ENCODE measurements at regions not wholly inside any gene's neighbourhood (a gene's known extent, or its start where the extent isn't known, plus 50 kb on each side); places are given as distances from the start of the nearest gene placed in this dataset.

DNA sequence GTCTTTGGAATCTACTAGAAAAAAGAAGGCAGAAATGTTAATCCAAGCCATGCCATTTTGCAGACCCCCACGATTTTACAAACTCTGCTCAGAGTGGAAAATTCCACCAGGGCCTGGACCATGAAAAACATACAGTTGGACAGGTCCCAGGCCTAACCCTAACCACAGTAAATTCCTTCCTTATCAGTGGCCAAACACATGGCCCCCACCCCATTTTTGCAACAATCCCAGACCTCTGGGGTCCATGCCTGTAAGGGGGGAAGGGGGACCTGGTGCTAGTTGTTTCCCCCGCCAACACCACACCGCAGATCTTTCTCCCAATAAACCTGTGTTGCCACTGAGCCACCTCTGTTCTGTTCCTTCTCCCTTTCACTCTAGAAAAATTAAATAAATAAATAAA, 1352.7 kb downstream of the AMY1C start (continued):
- TF ChIP-seq, protein P1, sequence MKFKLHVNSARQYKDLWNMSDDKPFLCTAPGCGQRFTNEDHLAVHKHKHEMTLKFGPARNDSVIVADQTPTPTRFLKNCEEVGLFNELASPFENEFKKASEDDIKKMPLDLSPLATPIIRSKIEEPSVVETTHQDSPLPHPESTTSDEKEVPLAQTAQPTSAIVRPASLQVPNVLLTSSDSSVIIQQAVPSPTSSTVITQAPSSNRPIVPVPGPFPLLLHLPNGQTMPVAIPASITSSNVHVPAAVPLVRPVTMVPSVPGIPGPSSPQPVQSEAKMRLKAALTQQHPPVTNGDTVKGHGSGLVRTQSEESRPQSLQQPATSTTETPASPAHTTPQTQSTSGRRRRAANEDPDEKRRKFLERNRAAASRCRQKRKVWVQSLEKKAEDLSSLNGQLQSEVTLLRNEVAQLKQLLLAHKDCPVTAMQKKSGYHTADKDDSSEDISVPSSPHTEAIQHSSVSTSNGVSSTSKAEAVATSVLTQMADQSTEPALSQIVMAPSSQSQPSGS (IDR thresholded peaks at IDR 0.05; ENCODE audit: low read length), result no peak
- TF ChIP-seq, protein P2, sequence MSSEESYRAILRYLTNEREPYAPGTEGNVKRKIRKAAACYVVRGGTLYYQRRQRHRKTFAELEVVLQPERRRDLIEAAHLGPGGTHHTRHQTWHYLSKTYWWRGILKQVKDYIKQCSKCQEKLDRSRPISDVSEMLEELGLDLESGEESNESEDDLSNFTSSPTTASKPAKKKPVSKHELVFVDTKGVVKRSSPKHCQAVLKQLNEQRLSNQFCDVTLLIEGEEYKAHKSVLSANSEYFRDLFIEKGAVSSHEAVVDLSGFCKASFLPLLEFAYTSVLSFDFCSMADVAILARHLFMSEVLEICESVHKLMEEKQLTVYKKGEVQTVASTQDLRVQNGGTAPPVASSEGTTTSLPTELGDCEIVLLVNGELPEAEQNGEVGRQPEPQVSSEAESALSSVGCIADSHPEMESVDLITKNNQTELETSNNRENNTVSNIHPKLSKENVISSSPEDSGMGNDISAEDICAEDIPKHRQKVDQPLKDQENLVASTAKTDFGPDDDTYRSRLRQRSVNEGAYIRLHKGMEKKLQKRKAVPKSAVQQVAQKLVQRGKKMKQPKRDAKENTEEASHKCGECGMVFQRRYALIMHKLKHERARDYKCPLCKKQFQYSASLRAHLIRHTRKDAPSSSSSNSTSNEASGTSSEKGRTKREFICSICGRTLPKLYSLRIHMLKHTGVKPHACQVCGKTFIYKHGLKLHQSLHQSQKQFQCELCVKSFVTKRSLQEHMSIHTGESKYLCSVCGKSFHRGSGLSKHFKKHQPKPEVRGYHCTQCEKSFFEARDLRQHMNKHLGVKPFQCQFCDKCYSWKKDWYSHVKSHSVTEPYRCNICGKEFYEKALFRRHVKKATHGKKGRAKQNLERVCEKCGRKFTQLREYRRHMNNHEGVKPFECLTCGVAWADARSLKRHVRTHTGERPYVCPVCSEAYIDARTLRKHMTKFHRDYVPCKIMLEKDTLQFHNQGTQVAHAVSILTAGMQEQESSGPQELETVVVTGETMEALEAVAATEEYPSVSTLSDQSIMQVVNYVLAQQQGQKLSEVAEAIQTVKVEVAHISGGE (CRISPR knock-in tag; IDR thresholded peaks at IDR 0.05), result no peak

DNA sequence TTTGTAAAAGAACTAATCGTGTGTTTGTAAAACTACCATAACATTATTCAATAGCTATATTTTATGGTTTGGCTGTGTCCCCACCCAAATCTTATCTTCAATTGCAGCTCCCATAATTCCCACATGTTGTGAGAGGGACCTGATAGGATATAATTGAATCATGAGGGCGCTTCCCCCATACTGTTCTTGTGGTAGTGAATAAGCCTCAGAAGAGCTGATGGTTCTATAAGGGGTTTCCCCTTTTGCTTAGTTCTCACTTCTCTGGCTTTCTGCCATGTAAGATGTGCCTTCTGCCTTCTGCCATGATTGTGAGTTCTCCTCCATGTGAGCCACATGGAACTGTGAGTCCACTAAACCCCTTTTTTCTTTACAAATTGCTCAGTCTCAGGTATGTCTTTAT, 1372.3 kb downstream of the AMY1C start:
- 46% methylated on average over 2 of the region's 2 CpGs for WGBS (ENCODE audit: insufficient coverage, insufficient replicate concordance, low lambda C conversion rate, missing lambda C conversion rate)
- no peak for DNase-seq (ENCODE audit: low read depth, low spot score)
- RAD21 ChIA-PET (ENCODE audit: unreplicated experiment), result no interaction called here
- SMC1A ChIA-PET (ENCODE audit: uncharacterized antibody, unreplicated experiment), result interaction anchor here (1.1 kb wide), 1 partner anchor 639 kb away, joined by 3 read pairs; no protein-coding TSS in a partner anchor
- no peaks in the 10 kb centered on the region for H3K36me3 ChIP-seq (ENCODE audit: control insufficient read depth in 2 of 2, insufficient read depth in 2 of 2, low read length in 1 of 2)
- no peaks in the 10 kb centered on the region for H3K79me2 ChIP-seq (ENCODE audit: control insufficient read depth, insufficient read depth, low read length)
- BruUV-seq (replicated peaks), result no TSS peak
- no peak overlapping the region for H3K4me2 ChIP-seq (ENCODE audit: control insufficient read depth, insufficient read depth)
- no peak overlapping the region for H3K9ac ChIP-seq (ENCODE audit: control insufficient read depth, insufficient read depth, low read length)
- TF ChIP-seq GABPA (IDR thresholded peaks at IDR 0.05; ENCODE audit: low read depth) (no peak), ZNF274 (IDR thresholded peaks at IDR 0.05; ENCODE audit: insufficient read depth, insufficient read length) (no peak)
- no peaks in the 10 kb centered on the region for H3K27me3 ChIP-seq (replicated peaks in 1 of 2; ENCODE audit: control insufficient read depth in 2 of 2, insufficient read depth in 2 of 2, low read length in 1 of 2)
- no peak overlapping the region for H3K27ac ChIP-seq (ENCODE audit: control insufficient read depth, insufficient read depth)
- no peak for FAIRE-seq
- POLR2A ChIA-PET, result no interaction called here
- H4K20me1 ChIP-seq (ENCODE audit: control insufficient read depth, insufficient read depth), result no peaks in the 10 kb centered on the region
- no peak overlapping the region for H3K4me3 ChIP-seq
- no peaks in the 10 kb centered on the region for H3K4me1 ChIP-seq (ENCODE audit: control insufficient read depth, insufficient read depth, low read length)
- ATAC-seq, result no peak
- H2AFZ ChIP-seq (ENCODE audit: control insufficient read depth, low read depth, low read length), result no peak overlapping the region
- no peaks in the 10 kb centered on the region for H3K9me3 ChIP-seq (replicated peaks; ENCODE audit: control insufficient read depth, insufficient read depth, low read length)
- in situ Hi-C loops (cut with MboI) (no loop called here), intact Hi-C loops (cut with micrococcal nuclease; ENCODE audit: unreplicated experiment) (no loop called here)
- CTCF ChIA-PET, result no interaction called here

Measured in GM12878 (cell line).